Neural cell (in vitro differentiated cells): ENCODE measurements at regions not wholly inside any gene's neighbourhood (a gene's known extent, or its start where the extent isn't known, plus 50 kb on each side); places are given as distances from the start of the nearest gene placed in this dataset.

ENCODE experiments used
- H2AFZ ChIP-seq: fragments of 200-600, 300-800 bp; sonication (generic), shearing (Covaris generic); 2 replicates; pipeline ENCODE4 v1.6.0; 2014; ENCODE audit warnings: low read depth, mild to moderate bottlenecking, antibody characterized with exemption, low read length, moderate library complexity
- H3F3A ChIP-seq: fragments of 200-600 bp; shearing (Covaris generic); 2 replicates; pipeline ENCODE4 v1.6.1; 2016; ENCODE audit warnings: mild to moderate bottlenecking, moderate library complexity, mixed read lengths, antibody characterized with exemption, low read length; ENCODE audit not compliant: insufficient read depth, poor library complexity, severe bottlenecking
- H3K27ac ChIP-seq: fragments of 200-600, 300-800 bp; sonication (generic), shearing (Covaris generic); 2 replicates; pipeline ENCODE4 v1.5.1; 2014; ENCODE audit warnings: mild to moderate bottlenecking, low read length, moderate library complexity
- H3K27me3 ChIP-seq: fragments of 300-800, 200-600 bp; sonication (generic), shearing (Covaris generic); 2 replicates; pipeline ENCODE4 v1.6.0; 2014; ENCODE audit warnings: mild to moderate bottlenecking, low read depth, low read length, moderate library complexity; ENCODE audit not compliant: insufficient read depth
- H3K36me3 ChIP-seq: fragments of 300-800, 200-600 bp; sonication (generic), shearing (Covaris generic); 2 replicates; pipeline ENCODE4 v1.5.1; 2014; ENCODE audit warnings: mild to moderate bottlenecking, antibody characterized with exemption, low read length, moderate library complexity; ENCODE audit not compliant: insufficient read depth
- H3K4me2 ChIP-seq: fragments of 300-800, 200-600 bp; sonication (generic), shearing (Covaris generic); 2 replicates; pipeline ENCODE4 v1.6.0; 2014; ENCODE audit warnings: mild to moderate bottlenecking, low read length
- H3K4me3 ChIP-seq: fragments of 300-800, 200-600 bp; sonication (generic), shearing (Covaris generic); 2 replicates; pipeline ENCODE4 v1.5.1; 2014; ENCODE audit warnings: mild to moderate bottlenecking, low read length, moderate library complexity
- H3K79me2 ChIP-seq: fragments of 200-600 bp; shearing (Covaris generic); replicated peaks from 2 replicates; pipeline ENCODE4 v1.6.0; 2014; ENCODE audit warnings: mild to moderate bottlenecking, low read length, moderate library complexity; ENCODE audit not compliant: insufficient read depth
- H3K9ac ChIP-seq: fragments of 300-800, 200-600 bp; sonication (generic), shearing (Covaris generic); 2 replicates; pipeline ENCODE4 v1.6.1; 2016; ENCODE audit warnings: mild to moderate bottlenecking, low read length, mixed read lengths
- H3K9me2 ChIP-seq: fragments of 200-600 bp; shearing (Covaris generic); 2 replicates; pipeline ENCODE4 v1.6.1; 2016; ENCODE audit warnings: mild to moderate bottlenecking, low read length, mixed read lengths; ENCODE audit not compliant: insufficient read depth
- H3K9me3 ChIP-seq: fragments of 200-600, 300-800 bp; sonication (generic), shearing (Covaris generic); 2 replicates; pipeline ENCODE4 v1.6.1; 2016; ENCODE audit warnings: mild to moderate bottlenecking, mixed run types, low read length, moderate library complexity, mixed read lengths
- H4K20me1 ChIP-seq: fragments of 200-600 bp; shearing (Covaris generic); 2 replicates; pipeline ENCODE4 v1.6.1; 2016; ENCODE audit warnings: mild to moderate bottlenecking, mixed run types; ENCODE audit not compliant: insufficient read depth
- CTCF ChIP-seq: fragments of 450-650 bp; IDR thresholded peaks from 2 replicates; pipeline ENCODE4 v1.5.1; 2014; ENCODE audit warnings: antibody characterized with exemption, mild to moderate bottlenecking, moderate library complexity; ENCODE audit not compliant: poor library complexity, severe bottlenecking
- EP300 ChIP-seq: fragments of 450-650 bp; conservative IDR thresholded peaks from 2 replicates; pipeline ENCODE4 v1.6.1; 2014; ENCODE audit warnings: antibody characterized with exemption, mild to moderate bottlenecking, moderate library complexity; ENCODE audit not compliant: poor library complexity, severe bottlenecking
- EZH2 ChIP-seq: fragments of 200-600, 300-800 bp; shearing (Covaris generic), sonication (generic); IDR thresholded peaks from 2 replicates; pipeline ENCODE4 v1.6.1; 2014; ENCODE audit warnings: antibody characterized with exemption, low read length, borderline replicate concordance, mild to moderate bottlenecking; ENCODE audit not compliant: insufficient read depth, poor library complexity, severe bottlenecking
- MXI1 ChIP-seq: fragments of 450-650 bp; conservative IDR thresholded peaks from 2 replicates; pipeline ENCODE4 v1.6.1; 2014; ENCODE audit warnings: antibody characterized with exemption, mild to moderate bottlenecking; ENCODE audit not compliant: poor library complexity, severe bottlenecking
- POLR2AphosphoS5 ChIP-seq: IDR thresholded peaks from 2 replicates; pipeline ENCODE4 v1.6.1; 2012
- RAD21 ChIP-seq: fragments of 450-650 bp; conservative IDR thresholded peaks from 2 replicates; pipeline ENCODE4 v1.6.1; 2014; ENCODE audit warnings: antibody characterized with exemption, mild to moderate bottlenecking, moderate library complexity
- REST ChIP-seq: IDR thresholded peaks from 2 replicates; pipeline ENCODE4 v1.6.1; 2012; ENCODE audit warnings: borderline replicate concordance
- SMC3 ChIP-seq: fragments of 450-650 bp; conservative IDR thresholded peaks from 2 replicates; pipeline ENCODE4 v1.6.1; 2014; ENCODE audit warnings: antibody characterized with exemption, mild to moderate bottlenecking, moderate library complexity; ENCODE audit not compliant: poor library complexity
- TAF1 ChIP-seq: IDR thresholded peaks from 2 replicates; pipeline ENCODE4 v1.6.1; 2012; ENCODE audit warnings: low read depth

GRCh38 chr5:124842725-124843595 lies 96.5 kb upstream of the ZNF608 start:
- no peak overlapping the region for H2AFZ ChIP-seq
- no peaks in the 10 kb centered on the region for H3K9me2 ChIP-seq
- TF ChIP-seq TAF1, result no peak
- H4K20me1 ChIP-seq, result no peaks in the 10 kb centered on the region
- no peak overlapping the region for H3K4me3 ChIP-seq
- no peaks in the 10 kb centered on the region for H3F3A ChIP-seq
- no peaks in the 10 kb centered on the region for H3K27me3 ChIP-seq
- H3K4me2 ChIP-seq, result no peak overlapping the region
- H3K9me3 ChIP-seq, result no peaks in the 10 kb centered on the region
- no peaks in the 10 kb centered on the region for H3K36me3 ChIP-seq
- H3K27ac ChIP-seq, result no peak overlapping the region
- no peaks in the 10 kb centered on the region for H3K79me2 ChIP-seq
- no peak overlapping the region for H3K9ac ChIP-seq

GRCh38 chr5:124843596-124843899 lies 97.1 kb upstream of the ZNF608 start:
- Histone ChIP-seq H3K9me2 (no peaks in the 10 kb centered on the region), H3K79me2 (no peaks in the 10 kb centered on the region), H3K4me3 (no peak overlapping the region)

More at GRCh38 chr5:124843596-124843899, 97.1 kb upstream of the ZNF608 start:
- TF ChIP-seq SMC3 (no peak), POLR2AphosphoS5 (no peak), MXI1 (no peak), REST (no peak), CTCF (no peak), TAF1 (no peak), RAD21 (no peak), EZH2 (no peak), EP300 (no peak)
- Histone ChIP-seq H2AFZ (no peak overlapping the region), H4K20me1 (no peaks in the 10 kb centered on the region), H3K9ac (no peak overlapping the region), H3K4me2 (no peak overlapping the region), H3K27ac (no peak overlapping the region), H3K9me3 (no peaks in the 10 kb centered on the region), H3F3A (no peaks in the 10 kb centered on the region), H3K27me3 (no peaks in the 10 kb centered on the region), H3K36me3 (no peaks in the 10 kb centered on the region)
